Lung (tissue), 11 donors: ENCODE measurements at regions not wholly inside any gene's neighbourhood (a gene's known extent, or its start where the extent isn't known, plus 50 kb on each side); places are given as distances from the start of the nearest gene placed in this dataset.

Source experiments
- ATAC-seq: fragments of 200-7000 bp; cut with Tn5 transposase; one replicate; pipeline ENCODE4 v1.9.1; 2020; ENCODE audit warnings: moderate number of reproducible peaks; ENCODE audit not compliant: insufficient read depth, low FRiP score
- DNase-seq, 3 donors: peaks; one replicate each; pipeline ENCODE4 v3.0.0-alpha.2; 2013 to 2017
- H3K27ac ChIP-seq, 2 donors: one replicate each; pipeline ENCODE4 v1.5.1; 2013; ENCODE audit warnings: mild to moderate bottlenecking in 2 of 2, moderate library complexity in 2 of 2, control low read depth in 1 of 2, inconsistent platforms in 1 of 2, low read depth in 1 of 2, low read length in 1 of 2
- H3K27me3 ChIP-seq, 3 donors: one replicate each; pipeline ENCODE4 v1.5.1; 2013; ENCODE audit warnings: low read length in 2 of 3; ENCODE audit not compliant: control insufficient read depth in 3 of 3, insufficient read depth in 3 of 3
- H3K36me3 ChIP-seq, 4 donors: one replicate each; pipeline ENCODE4 v1.5.1; 2013; ENCODE audit warnings: low read length in 4 of 4, mild to moderate bottlenecking in 1 of 4, moderate library complexity in 1 of 4; ENCODE audit not compliant: control insufficient read depth in 4 of 4, insufficient read depth in 4 of 4
- H3K4me1 ChIP-seq, 5 donors: one replicate each; pipeline ENCODE4 v1.5.1; 2013; ENCODE audit warnings: low read length in 5 of 5, mild to moderate bottlenecking in 2 of 5, moderate library complexity in 1 of 5; ENCODE audit not compliant: control insufficient read depth in 5 of 5, insufficient read depth in 5 of 5
- H3K4me3 ChIP-seq: one replicate; pipeline ENCODE4 v1.5.1; 2013; ENCODE audit warnings: mild to moderate bottlenecking, control low read depth, moderate library complexity
- H3K9ac ChIP-seq, 2 donors: one replicate each; pipeline ENCODE4 v1.5.1; 2013; ENCODE audit warnings: low read length in 2 of 2, control low read depth in 1 of 2; ENCODE audit not compliant: insufficient read depth in 1 of 2
- H3K9me3 ChIP-seq, 4 donors: one replicate each; pipeline ENCODE4 v1.5.1; 2013; ENCODE audit warnings: low read length in 3 of 4, mild to moderate bottlenecking in 1 of 4, moderate library complexity in 1 of 4; ENCODE audit not compliant: control insufficient read depth in 4 of 4, insufficient read depth in 3 of 4
- WGBS, 2 donors: extraction: QIAGEN DNeasy Blood & Tissue Kit; methylation state at CpG; one replicate each; pipeline ENCODE4 v1.1.7; 2013; 5-methylcytosine and 5-hydroxymethylcytosine counted together
- TF ChIP-seq, protein P1 (sequence below): IDR thresholded peaks from 2 replicates; pipeline ENCODE4 v1.5.1; 2012; ENCODE audit warnings: mild to moderate bottlenecking; ENCODE audit errors: control extremely low read depth, extremely low read depth
- donor health status: control.
- donor health status: control.
- donor health status: Bipolar disorder and iron deficiency.
- donor health status: healthy.
- donor health status: DM: yes; HTN: yes; CAD: no.

GRCh38 chr3:189502256-189502655 is 128.9 kb upstream of the TP63 start:
- TF ChIP-seq, protein P1, sequence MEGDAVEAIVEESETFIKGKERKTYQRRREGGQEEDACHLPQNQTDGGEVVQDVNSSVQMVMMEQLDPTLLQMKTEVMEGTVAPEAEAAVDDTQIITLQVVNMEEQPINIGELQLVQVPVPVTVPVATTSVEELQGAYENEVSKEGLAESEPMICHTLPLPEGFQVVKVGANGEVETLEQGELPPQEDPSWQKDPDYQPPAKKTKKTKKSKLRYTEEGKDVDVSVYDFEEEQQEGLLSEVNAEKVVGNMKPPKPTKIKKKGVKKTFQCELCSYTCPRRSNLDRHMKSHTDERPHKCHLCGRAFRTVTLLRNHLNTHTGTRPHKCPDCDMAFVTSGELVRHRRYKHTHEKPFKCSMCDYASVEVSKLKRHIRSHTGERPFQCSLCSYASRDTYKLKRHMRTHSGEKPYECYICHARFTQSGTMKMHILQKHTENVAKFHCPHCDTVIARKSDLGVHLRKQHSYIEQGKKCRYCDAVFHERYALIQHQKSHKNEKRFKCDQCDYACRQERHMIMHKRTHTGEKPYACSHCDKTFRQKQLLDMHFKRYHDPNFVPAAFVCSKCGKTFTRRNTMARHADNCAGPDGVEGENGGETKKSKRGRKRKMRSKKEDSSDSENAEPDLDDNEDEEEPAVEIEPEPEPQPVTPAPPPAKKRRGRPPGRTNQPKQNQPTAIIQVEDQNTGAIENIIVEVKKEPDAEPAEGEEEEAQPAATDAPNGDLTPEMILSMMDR, result no peak
- 91% methylated on average over 4 of the region's 4 CpGs for WGBS, 2 donors
- ATAC-seq (no peak), DNase-seq (no peak)
- Histone ChIP-seq H3K27me3 (no peaks in the 10 kb centered on the region), H3K9ac (no peak overlapping the region), H3K27ac (no peak overlapping the region), H3K4me3 (no peak overlapping the region), H3K9me3 (no peaks in the 10 kb centered on the region), H3K36me3 (no peaks in the 10 kb centered on the region), H3K4me1 (no peaks in the 10 kb centered on the region)

DNA sequence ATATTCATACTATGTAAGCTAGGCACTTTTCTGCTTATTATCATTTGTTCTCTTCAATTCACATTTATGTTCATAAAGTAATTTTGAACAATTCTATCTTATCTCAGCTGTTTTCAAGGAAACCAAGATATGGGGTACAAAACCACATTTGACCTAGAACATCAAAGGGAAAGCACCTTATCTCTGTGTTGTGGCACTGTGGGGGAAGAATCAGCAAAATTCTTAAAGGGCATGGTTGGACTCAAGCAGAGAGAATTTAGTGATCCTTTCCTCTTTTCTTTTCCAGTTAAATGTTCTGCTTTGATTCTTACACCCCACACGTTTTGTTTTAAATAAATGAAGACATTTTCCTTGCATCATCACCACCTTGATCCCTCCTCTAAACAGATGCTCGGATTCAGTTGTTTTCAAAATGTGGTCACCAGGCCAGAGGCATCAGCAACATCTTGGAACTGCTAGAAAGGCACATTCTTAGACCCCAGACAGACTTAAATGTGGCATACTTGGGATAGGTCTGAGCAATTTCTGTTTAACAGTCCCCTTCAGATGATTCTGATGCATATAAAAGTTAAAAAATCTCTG is 128.4 kb upstream of the TP63 start:
- 33 to 72% methylated on average over 2 of the region's 2 CpGs for WGBS, 2 donors
- no peak overlapping the region for H3K4me3 ChIP-seq
- H3K9ac ChIP-seq, result no peak overlapping the region
- TF ChIP-seq, protein P1, result no peak
- ATAC-seq (no peak), DNase-seq (no peak)
- H3K36me3 ChIP-seq, result no peaks in the 10 kb centered on the region
- no peaks in the 10 kb centered on the region for H3K27me3 ChIP-seq
- H3K9me3 ChIP-seq, result no peaks in the 10 kb centered on the region
- no peaks in the 10 kb centered on the region for H3K4me1 ChIP-seq
- H3K27ac ChIP-seq, result no peak overlapping the region

- no peak overlapping the region for H3K4me3 ChIP-seq
- no peaks in the 10 kb centered on the region for H3K9me3 ChIP-seq
- no peak for DNase-seq
- H3K4me1 ChIP-seq, result no peaks in the 10 kb centered on the region
- H3K9ac ChIP-seq, result no peak overlapping the region
- TF ChIP-seq, protein P1, result no peak
- H3K27ac ChIP-seq, result no peak overlapping the region
- no peaks in the 10 kb centered on the region for H3K36me3 ChIP-seq
- no peak for ATAC-seq
- no peaks in the 10 kb centered on the region for H3K27me3 ChIP-seq
These were observed 123.3 kb upstream of the TP63 start for GRCh38 chr3:189507856-189508255.
